Gastroesophageal sphincter (tissue), 4 donors: ENCODE measurements at regions not wholly inside any gene's neighbourhood (a gene's known extent, or its start where the extent isn't known, plus 50 kb on each side); places are given as distances from the start of the nearest gene placed in this dataset.

Experiments
- ATAC-seq: fragments of 150-250 bp; one replicate; pipeline ENCODE4 v1.9.1; 2016; ENCODE audit warnings: mild to moderate bottlenecking, moderate library complexity
- H3K27ac ChIP-seq, 4 donors: fragments of 200-600 bp; sonication (generic) in 3 of 4; 1 replicate in 3 of 4; 2 replicates in 1 of 4; pipeline ENCODE4 v1.5.1; 2016 to 2019
- H3K27me3 ChIP-seq: fragments of 200-600 bp; sonication (generic); one replicate; pipeline ENCODE4 v1.5.1; 2019
- H3K36me3 ChIP-seq, 2 donors: fragments of 200-600 bp; sonication (generic); one replicate each; pipeline ENCODE4 v1.5.1; 2019; ENCODE audit warnings: control low read depth in 1 of 2
- H3K4me1 ChIP-seq, 3 donors: fragments of 200-600 bp; sonication (generic); 1 replicate in 2 of 3; 2 replicates in 1 of 3; pipeline ENCODE4 v1.5.1; 2016 to 2019; ENCODE audit warnings: control low read depth in 2 of 3
- H3K4me3 ChIP-seq, 2 donors: fragments of 200-600 bp; sonication (generic); one replicate each; pipeline ENCODE4 v1.5.1; 2019; ENCODE audit warnings: mild to moderate bottlenecking in 1 of 2, moderate library complexity in 1 of 2
- H3K9me3 ChIP-seq, 3 donors: fragments of 200-600 bp; sonication (generic); one replicate each; pipeline ENCODE4 v1.5.1; 2017 to 2019; ENCODE audit warnings: control low read depth in 2 of 3
- EP300 ChIP-seq: sonication (generic); formaldehyde crosslinking; IDR thresholded peaks from one replicate; pipeline ENCODE4 v1.6.1; 2017; ENCODE audit warnings: antibody characterized with exemption, mild to moderate bottlenecking
- POLR2A ChIP-seq, 2 donors: fragments of 450-650 bp; IDR thresholded peaks; one replicate each; pipeline ENCODE4 v1.6.1; 2017; ENCODE audit warnings: antibody characterized with exemption in 2 of 2, mild to moderate bottlenecking in 2 of 2, moderate library complexity in 1 of 2
- POLR2AphosphoS5 ChIP-seq: sonication (generic); formaldehyde crosslinking; IDR thresholded peaks from one replicate; pipeline ENCODE4 v1.6.1; 2017; ENCODE audit warnings: antibody characterized with exemption
- WGBS, 2 donors: methylation state at CpG; one replicate each; pipeline ENCODE4 v1.1.5; 2018; ENCODE audit warnings: low coverage in 1 of 2; 5-methylcytosine and 5-hydroxymethylcytosine counted together
- TF ChIP-seq, protein P1 (sequence below), 4 experiments: fragments of 200-600 bp in 2 of 4; fragments of 450-650 bp in 2 of 4; sonication (generic) in 1 of 4; IDR thresholded peaks; one replicate each; pipeline ENCODE4 v1.5.1; 2017 to 2019; ENCODE audit warnings: antibody characterized with exemption in 4 of 4, mild to moderate bottlenecking in 2 of 4, moderate library complexity in 2 of 4

DNA sequence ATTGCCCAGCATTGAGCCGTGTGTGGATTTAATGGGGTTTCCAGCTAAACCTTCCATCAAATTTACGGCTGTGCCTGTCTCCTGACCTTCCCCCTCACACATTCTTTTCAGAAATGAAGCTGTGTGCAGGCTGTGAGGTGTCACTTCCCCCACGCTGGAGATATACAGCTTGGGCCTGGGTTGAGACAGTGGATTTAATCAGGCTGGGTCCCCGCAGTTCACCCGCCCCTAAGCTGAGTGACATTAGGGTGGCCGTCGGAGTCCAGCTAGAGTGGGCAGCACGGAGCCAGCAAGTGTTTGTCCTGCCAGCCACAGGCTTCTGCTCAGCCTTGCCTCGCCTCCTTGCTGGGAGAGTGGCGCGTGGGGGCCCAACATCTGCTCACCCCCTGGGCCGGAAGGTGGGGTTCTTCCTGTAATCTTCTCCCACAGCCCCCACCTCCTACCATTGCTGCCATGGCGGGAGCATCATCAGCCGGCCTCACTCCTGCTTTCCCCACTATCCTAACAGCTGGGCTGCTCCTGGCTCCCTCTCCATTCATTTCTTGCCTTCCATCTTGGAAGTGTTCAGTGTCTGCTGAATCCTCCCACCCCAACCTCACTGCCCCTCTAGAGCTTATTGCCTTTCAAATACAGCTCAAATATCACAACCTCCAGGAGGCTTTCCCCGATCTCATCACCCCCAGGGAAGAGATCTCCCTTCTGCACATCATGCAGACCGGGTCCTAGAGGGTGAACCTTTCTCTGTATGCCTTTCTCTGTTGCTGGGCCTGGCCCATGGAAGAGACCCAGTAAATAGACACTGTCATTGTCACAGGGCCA, 149.0 kb downstream of the GLI2 start:
- WGBS, 2 donors = 93 to 96% methylated on average over 12 to 13 of the region's 16 CpGs
- ATAC-seq = no peak
- H3K27me3 ChIP-seq = no peaks in the 10 kb centered on the region
- TF ChIP-seq POLR2AphosphoS5 = no peak
- TF ChIP-seq, protein P1, sequence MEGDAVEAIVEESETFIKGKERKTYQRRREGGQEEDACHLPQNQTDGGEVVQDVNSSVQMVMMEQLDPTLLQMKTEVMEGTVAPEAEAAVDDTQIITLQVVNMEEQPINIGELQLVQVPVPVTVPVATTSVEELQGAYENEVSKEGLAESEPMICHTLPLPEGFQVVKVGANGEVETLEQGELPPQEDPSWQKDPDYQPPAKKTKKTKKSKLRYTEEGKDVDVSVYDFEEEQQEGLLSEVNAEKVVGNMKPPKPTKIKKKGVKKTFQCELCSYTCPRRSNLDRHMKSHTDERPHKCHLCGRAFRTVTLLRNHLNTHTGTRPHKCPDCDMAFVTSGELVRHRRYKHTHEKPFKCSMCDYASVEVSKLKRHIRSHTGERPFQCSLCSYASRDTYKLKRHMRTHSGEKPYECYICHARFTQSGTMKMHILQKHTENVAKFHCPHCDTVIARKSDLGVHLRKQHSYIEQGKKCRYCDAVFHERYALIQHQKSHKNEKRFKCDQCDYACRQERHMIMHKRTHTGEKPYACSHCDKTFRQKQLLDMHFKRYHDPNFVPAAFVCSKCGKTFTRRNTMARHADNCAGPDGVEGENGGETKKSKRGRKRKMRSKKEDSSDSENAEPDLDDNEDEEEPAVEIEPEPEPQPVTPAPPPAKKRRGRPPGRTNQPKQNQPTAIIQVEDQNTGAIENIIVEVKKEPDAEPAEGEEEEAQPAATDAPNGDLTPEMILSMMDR (IDR thresholded peaks at IDR 0.05) = no peak
- H3K36me3 ChIP-seq = no peaks in the 10 kb centered on the region
- no peak overlapping the region for H3K4me3 ChIP-seq
- H3K4me1 ChIP-seq = peaks cover 0 to 18% (median 7%) of the 10 kb centered on the region in 3 donors
- H3K27ac ChIP-seq = no peak overlapping the region
- H3K9me3 ChIP-seq = no peaks in the 10 kb centered on the region

DNA sequence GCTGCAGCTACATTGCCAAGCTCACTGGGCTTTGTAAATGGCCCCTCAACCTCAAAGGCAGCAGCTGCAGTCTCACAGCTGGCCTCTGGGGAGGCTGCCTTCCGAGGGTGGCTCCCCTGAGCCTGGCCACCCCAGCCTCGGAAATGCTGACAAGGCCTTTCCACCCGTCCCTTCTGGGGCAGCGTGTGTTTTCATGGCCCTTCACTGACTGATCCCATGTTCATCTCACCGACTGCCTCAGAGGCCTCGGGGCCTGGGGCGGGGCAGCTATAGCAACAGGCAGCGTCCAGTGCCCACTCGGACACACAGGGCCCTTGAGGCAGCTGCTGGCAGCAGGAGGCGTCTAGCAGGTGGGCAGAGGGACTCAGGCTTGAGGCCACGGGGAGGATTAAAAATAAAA, 149.7 kb downstream of the GLI2 start:
- H3K4me3 ChIP-seq = no peak overlapping the region
- no peaks in the 10 kb centered on the region for H3K27me3 ChIP-seq
- no peak overlapping the region for H3K27ac ChIP-seq
- no peaks in the 10 kb centered on the region for H3K36me3 ChIP-seq
- no peak for ATAC-seq
- TF ChIP-seq, protein P1 (IDR thresholded peaks at IDR 0.05) = no peak
- TF ChIP-seq EP300 (no peak), POLR2A (IDR thresholded peaks at IDR 0.05) (no peak), POLR2AphosphoS5 (no peak)
- 78% methylated on average over 5 of the region's 11 CpGs; no CpG with 5 or more reads in 1 of the 2 donors for WGBS, 2 donors
- no peaks in the 10 kb centered on the region for H3K9me3 ChIP-seq
- peaks cover 0 to 14% (median 7%) of the 10 kb centered on the region in 3 donors for H3K4me1 ChIP-seq

DNA sequence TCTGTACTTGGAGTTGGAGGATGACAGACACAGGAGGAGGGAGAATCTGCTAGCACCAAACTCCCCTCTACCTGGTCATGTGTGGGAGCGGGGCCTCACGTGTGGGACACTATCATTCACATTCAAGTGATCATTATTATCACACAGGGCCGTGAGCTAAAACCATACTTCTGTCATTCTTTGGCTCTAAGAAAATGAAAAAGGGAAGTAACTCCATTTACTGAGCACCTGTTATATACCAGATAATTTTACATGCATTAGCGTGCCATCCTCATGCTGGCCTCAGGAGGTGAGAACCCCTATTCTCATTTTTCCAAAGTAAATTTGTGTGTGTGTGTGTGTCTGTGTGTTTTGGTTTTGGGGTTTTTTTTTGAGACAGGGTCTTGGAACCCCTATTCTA, 150.1 kb downstream of the GLI2 start:
- Histone ChIP-seq H3K27me3 (no peaks in the 10 kb centered on the region), H3K27ac (no peak overlapping the region), H3K4me1 (peaks cover 0 to 14% (median 7%) of the 10 kb centered on the region in 3 donors), H3K9me3 (no peaks in the 10 kb centered on the region), H3K36me3 (no peaks in the 10 kb centered on the region), H3K4me3 (no peak overlapping the region)
- no peak for TF ChIP-seq POLR2A (IDR thresholded peaks at IDR 0.05)
- no peak for TF ChIP-seq POLR2AphosphoS5
- no peak for TF ChIP-seq EP300
- TF ChIP-seq, protein P1 (IDR thresholded peaks at IDR 0.05) = no peak
- WGBS, 2 donors = 86 to 100% methylated on average over 2 of the region's 4 CpGs
- ATAC-seq = no peak

DNA sequence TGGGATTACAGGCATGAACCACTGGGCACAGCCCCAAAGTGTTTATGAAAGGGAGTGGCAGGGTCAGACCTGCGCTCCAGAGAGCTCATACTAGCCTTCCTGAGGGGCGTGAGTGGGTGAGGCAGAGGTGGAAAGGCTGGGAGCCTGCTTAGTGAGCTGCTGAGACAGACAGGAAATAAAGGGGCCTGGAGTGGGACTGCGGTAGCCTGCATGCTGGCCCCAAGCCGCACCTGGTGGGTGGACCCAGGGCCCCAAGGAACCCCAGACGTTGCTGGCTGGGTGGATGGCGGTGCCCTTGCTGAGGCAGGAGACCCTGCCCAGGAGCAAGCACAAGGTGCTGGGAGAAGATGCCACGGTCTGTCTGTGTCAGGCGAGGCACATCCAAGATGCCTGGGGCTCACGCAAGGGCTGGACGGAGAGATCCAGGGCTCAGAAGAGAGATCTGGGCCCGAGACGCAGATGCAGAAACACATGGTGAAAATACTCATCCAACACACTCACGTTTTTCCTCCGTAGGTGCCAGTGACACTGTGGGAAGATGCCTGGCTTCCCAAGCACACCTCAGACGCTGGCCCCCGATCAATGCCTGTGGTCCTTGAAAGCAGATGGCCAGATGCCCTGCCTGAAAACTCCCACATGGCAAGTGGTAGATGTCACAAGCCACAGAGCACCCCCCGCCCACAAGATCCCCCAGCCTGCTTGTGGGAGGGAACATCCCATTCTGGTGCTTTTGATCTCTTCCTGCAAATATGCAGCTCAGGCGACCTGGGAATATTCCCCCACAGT, 151.1 kb downstream of the GLI2 start:
- Histone ChIP-seq H3K4me1 (peaks cover 0 to 11% (median 7%) of the 10 kb centered on the region in 3 donors), H3K27ac (no peak overlapping the region), H3K27me3 (no peaks in the 10 kb centered on the region), H3K36me3 (peaks cover 0 to 3% of the 10 kb centered on the region in 2 donors), H3K4me3 (no peak overlapping the region), H3K9me3 (no peaks in the 10 kb centered on the region)
- WGBS, 2 donors = 60 to 73% methylated on average over 1 to 7 of the region's 18 CpGs
- ATAC-seq = no peak
- no peak for TF ChIP-seq POLR2AphosphoS5
- no peak for TF ChIP-seq POLR2A (IDR thresholded peaks at IDR 0.05)
- TF ChIP-seq, protein P1 (IDR thresholded peaks at IDR 0.05) = no peak
- TF ChIP-seq EP300 = no peak
